Mucosa of descending colon (tissue), 3 donors: ENCODE measurements at regions not wholly inside any gene's neighbourhood (a gene's known extent, or its start where the extent isn't known, plus 50 kb on each side); places are given as distances from the start of the nearest gene placed in this dataset.
"Not testable (repeated sequence)": the region's sequence is repeated elsewhere in the genome, so short reads cannot be mapped to it uniquely, and the experiment has no call there.

Source experiments
- ATAC-seq: fragments of 200-7000 bp; cut with Tn5 transposase; one replicate; pipeline ENCODE4 v1.9.1; 2020; ENCODE audit warnings: mild to moderate bottlenecking, moderate library complexity
- DNase-seq, 3 donors: peaks; one replicate each; pipeline ENCODE4 v3.0.0-alpha.2; 2020
- H3K36me3 ChIP-seq: fragments of 200-600 bp; one replicate; pipeline ENCODE4 v1.8.0; 2021; ENCODE audit warnings: low read depth, mild to moderate bottlenecking
- H3K4me1 ChIP-seq: fragments of 200-600 bp; one replicate; pipeline ENCODE4 v1.8.0; 2021; ENCODE audit warnings: low read depth, mild to moderate bottlenecking
- H3K4me3 ChIP-seq: fragments of 200-600 bp; one replicate; pipeline ENCODE4 v1.8.0; 2021; ENCODE audit warnings: mild to moderate bottlenecking
- H3K9me3 ChIP-seq: fragments of 200-600 bp; one replicate; pipeline ENCODE4 v1.8.0; 2021; ENCODE audit warnings: mild to moderate bottlenecking
- intact Hi-C, 2 donors: fragments of 100-400 bp; cut with DNase I in 1 of 2; cut with micrococcal nuclease in 1 of 2; formaldehyde crosslinking; loops; one replicate each; pipeline versions ENCODE4 v1.11.0 to v1.11.1; 2022; cut with DNase I, micrococcal nuclease
- TF ChIP-seq, protein P1 (sequence below): fragments of 200-600 bp; IDR thresholded peaks from one replicate; pipeline ENCODE4 v1.8.0; 2022; ENCODE audit warnings: antibody characterized with exemption, mild to moderate bottlenecking
- donor health status: DM: no; HTN: no; CAD: no; lungs with moderate emphysema.
- donor health status: DM: no; HTN: no; CAD: no.
- donor health status: DM: no; HTN: yes; CAD: no.

DNA sequence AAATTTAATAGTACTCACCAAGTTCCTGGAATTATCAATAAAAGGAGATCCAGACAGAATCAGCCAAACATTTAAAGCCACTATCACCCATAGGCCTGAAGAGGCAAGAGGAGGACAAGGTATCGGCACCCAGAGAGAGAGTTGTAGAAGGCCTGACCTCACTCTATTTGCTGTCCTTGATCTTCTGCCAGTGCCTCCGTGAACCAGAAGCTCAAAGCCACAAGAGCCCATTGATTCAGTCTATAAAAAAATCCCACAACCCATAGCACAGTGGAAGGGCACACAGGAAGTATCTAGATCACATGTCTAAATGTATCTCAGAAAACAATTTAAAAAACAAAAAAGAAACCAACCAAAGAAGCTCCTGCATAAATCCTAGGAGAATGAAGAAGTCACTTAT is 68.6 kb upstream of the FAM174B start:
- intact Hi-C loops = no loop called here
- no peaks in the 10 kb centered on the region for H3K36me3 ChIP-seq
- no peaks in the 10 kb centered on the region for H3K4me1 ChIP-seq
- no peak for DNase-seq
- H3K9me3 ChIP-seq = no peaks in the 10 kb centered on the region
- TF ChIP-seq, protein P1, sequence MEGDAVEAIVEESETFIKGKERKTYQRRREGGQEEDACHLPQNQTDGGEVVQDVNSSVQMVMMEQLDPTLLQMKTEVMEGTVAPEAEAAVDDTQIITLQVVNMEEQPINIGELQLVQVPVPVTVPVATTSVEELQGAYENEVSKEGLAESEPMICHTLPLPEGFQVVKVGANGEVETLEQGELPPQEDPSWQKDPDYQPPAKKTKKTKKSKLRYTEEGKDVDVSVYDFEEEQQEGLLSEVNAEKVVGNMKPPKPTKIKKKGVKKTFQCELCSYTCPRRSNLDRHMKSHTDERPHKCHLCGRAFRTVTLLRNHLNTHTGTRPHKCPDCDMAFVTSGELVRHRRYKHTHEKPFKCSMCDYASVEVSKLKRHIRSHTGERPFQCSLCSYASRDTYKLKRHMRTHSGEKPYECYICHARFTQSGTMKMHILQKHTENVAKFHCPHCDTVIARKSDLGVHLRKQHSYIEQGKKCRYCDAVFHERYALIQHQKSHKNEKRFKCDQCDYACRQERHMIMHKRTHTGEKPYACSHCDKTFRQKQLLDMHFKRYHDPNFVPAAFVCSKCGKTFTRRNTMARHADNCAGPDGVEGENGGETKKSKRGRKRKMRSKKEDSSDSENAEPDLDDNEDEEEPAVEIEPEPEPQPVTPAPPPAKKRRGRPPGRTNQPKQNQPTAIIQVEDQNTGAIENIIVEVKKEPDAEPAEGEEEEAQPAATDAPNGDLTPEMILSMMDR = no peak
- no peak overlapping the region for H3K4me3 ChIP-seq
- ATAC-seq = no peak

DNA sequence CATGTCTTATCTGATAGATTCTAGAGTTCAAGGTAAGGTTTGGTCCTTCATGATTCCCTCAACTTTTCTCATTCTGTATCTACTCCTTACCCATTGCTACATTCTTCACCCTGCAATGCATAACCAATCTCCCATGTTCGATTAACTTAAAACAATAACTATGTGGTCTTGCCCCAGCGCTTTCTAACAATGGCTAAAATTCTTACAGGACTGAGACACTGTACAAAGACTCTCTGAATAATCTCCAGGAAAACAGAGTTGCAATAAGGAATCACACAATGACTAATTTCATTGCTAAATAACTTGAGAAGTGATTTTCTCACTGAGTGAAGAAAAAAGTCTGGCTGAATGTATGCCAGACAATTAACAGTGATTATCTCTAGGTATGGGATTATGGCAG is 69.6 kb upstream of the FAM174B start:
- no peak overlapping the region for H3K4me3 ChIP-seq
- no peaks in the 10 kb centered on the region for H3K9me3 ChIP-seq
- DNase-seq (no peak), ATAC-seq (no peak)
- TF ChIP-seq, protein P1 = no peak
- intact Hi-C loops = no loop called here
- H3K4me1 ChIP-seq = no peaks in the 10 kb centered on the region
- H3K36me3 ChIP-seq = no peaks in the 10 kb centered on the region

DNA sequence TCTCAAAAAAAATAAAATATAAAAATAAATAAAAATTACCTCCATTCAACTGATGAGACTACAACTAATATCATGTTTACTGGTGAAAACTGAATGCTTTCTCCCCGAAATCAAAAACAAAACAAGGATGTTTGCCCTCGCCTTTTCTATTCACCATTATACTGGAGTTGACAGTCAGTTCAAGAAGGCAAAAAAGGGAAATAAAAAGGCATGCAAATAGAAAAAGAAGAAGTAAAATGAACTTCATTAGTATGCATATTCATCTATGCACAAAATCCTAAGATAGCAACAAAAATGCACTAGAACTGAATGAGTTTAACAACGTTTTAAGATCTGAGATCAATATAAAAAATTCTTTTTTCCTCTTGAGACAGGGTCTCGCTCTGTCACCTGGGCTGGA is 72.7 kb upstream of the FAM174B start:
- intact Hi-C loops = no loop called here
- ATAC-seq = no peak
- Histone ChIP-seq H3K9me3 (no peaks in the 10 kb centered on the region), H3K4me1 (no peaks in the 10 kb centered on the region), H3K36me3 (no peaks in the 10 kb centered on the region), H3K4me3 (no peak overlapping the region)
- DNase-seq = no peak
- TF ChIP-seq, protein P1 = no peak

DNA sequence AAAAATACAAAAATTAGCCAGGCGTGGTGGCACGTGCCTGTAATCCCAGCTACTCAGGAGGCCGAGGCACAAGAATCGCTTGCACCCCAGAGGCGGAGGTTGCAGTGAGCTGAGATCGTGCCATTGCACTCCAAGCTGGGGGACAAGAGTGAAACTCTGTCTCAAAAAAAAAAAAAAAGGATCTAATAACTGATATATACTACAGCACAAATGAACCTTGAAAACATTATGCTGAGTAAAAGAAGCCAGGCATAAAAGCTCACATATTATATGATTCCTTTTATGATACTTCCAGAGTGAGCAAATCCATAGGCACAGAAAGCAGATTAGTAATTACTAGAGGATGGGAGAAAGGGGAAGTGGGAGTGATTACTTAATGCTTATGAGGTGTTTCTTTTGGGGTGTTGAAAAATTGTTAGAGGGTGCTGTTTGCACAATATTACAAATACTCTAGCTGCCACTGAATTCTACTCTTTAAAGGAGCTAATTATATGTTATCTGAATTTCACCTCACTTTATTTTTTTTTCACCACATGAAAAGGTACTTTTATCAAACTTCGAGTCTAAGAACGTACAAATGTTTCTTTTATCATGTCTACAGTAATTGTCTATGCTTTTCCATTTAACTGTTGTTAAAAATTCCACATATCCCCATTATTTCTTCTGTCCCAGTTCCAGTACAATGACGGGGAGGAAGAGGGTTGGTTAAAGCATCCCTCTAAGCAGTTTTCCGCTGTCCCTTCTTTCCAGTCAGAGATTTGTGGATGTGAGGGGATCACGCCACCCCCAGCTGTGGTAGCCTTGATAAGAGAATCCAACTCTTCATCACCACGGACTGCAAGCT is 77.7 kb upstream of the FAM174B start:
- intact Hi-C loops = no loop called here
- ATAC-seq = no peak

DNA sequence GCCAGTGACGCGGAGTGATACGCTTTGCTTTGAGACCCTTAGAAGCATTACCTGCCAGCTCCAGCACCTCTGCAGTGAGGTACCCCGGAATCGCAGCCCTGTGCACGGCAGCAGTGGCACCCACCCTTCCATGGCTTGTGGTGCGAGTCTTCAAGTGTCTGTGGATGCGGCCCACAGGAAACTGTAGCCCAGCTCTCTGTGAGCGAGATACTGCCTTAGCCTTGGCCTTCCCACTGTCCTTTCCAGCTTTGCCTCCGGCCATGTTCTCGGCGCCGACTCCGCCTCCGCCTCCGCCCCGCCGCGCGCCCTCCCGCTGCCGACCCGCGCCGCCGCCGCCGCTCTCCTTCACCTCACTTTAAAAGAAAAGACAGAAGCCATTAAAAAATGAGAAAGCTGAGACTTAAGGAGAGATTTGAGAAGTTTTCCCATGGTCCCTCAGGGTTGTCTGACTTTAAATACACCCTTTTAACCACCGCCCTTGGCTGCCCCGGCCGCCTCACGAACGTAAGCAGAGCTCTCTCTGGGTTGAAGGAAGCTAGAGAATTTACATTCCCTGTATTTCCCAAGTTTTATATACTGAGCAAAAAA is 78.5 kb upstream of the FAM174B start:
- intact Hi-C loops = no loop called here
- DNase-seq (no peak), ATAC-seq (peak; percentile 62)

More for the DNA sequence above, 77.7 kb upstream of the FAM174B start:
- H3K4me3 ChIP-seq = no peak overlapping the region
- no peaks in the 10 kb centered on the region for H3K9me3 ChIP-seq
- H3K36me3 ChIP-seq = no peaks in the 10 kb centered on the region
- TF ChIP-seq, protein P1 = no peak
- DNase-seq = no peak
- no peaks in the 10 kb centered on the region for H3K4me1 ChIP-seq

GRCh38 chr15:92739246-92739645 is 83.7 kb upstream of the FAM174B start:
- H3K9me3 ChIP-seq, H3K4me3 ChIP-seq, intact Hi-C loops, H3K36me3 ChIP-seq, DNase-seq, H3K4me1 ChIP-seq, ATAC-seq: not testable (repeated sequence)

More for the DNA sequence above, 78.5 kb upstream of the FAM174B start:
- Histone ChIP-seq H3K4me1 (no peaks in the 10 kb centered on the region), H3K36me3 (no peaks in the 10 kb centered on the region), H3K4me3 (no peak overlapping the region), H3K9me3 (no peaks in the 10 kb centered on the region)
- TF ChIP-seq, protein P1 = no peak
